B cell (primary cell): ENCODE measurements at regions not wholly inside any gene's neighbourhood (a gene's known extent, or its start where the extent isn't known, plus 50 kb on each side); places are given as distances from the start of the nearest gene placed in this dataset.

ENCODE experiments used
- ATAC-seq: fragments of 200-7000 bp; cut with Tn5 transposase; one replicate; pipeline ENCODE4 v1.10.0; 2021; ENCODE audit warnings: low read depth, mild to moderate bottlenecking, moderate number of reproducible peaks, moderate library complexity
- CTCF ChIA-PET: fragments of 350-600 bp; sonication (Branson Sonifier 250); formaldehyde crosslinking; loops from one replicate; lab custom pipeline; 2021; ENCODE audit warnings: antibody characterized with exemption, inconsistent platforms; lab: Charles Lee
- POLR2A ChIA-PET: fragments of 350-600 bp; sonication (Branson Sonifier 250); formaldehyde crosslinking; loops from one replicate; lab custom pipeline; 2021; ENCODE audit warnings: antibody characterized with exemption; lab: Charles Lee
- DNase-seq: peaks from one replicate; pipeline ENCODE4 v3.0.0; 2013
- H2AFZ ChIP-seq: 2 replicates; pipeline ENCODE4 v1.6.1; 2012; ENCODE audit warnings: mild to moderate bottlenecking, low read depth, low read length; ENCODE audit not compliant: insufficient read depth, poor library complexity, severe bottlenecking
- H3K27ac ChIP-seq, 2 donors: 1 replicate in 1 of 2; 2 replicates in 1 of 2; pipeline ENCODE4 v1.5.1; 2012 to 2013; ENCODE audit warnings: low read length in 2 of 2, mild to moderate bottlenecking in 2 of 2, moderate library complexity in 1 of 2
- H3K27me3 ChIP-seq, 4 experiments: fragments of 200-600 bp in 1 of 4; sonication (generic) in 1 of 4; replicated peaks in 1 of 4; 1 replicate in 2 of 4; 2 replicates in 2 of 4; pipeline versions ENCODE4 v1.6.1 to v1.7.0; 2013 to 2016; ENCODE audit warnings: low read length in 3 of 4, mild to moderate bottlenecking in 2 of 4, mixed read lengths in 1 of 4, moderate library complexity in 1 of 4; ENCODE audit not compliant: insufficient read depth in 4 of 4, control insufficient read depth in 3 of 4; ENCODE audit errors: control extremely low read depth in 1 of 4
- H3K36me3 ChIP-seq, 2 experiments: replicated peaks in 1 of 2; 1 replicate in 1 of 2; 2 replicates in 1 of 2; pipeline versions ENCODE4 v1.6.1 to v1.7.1; 2013; ENCODE audit warnings: low read length in 1 of 2; ENCODE audit not compliant: insufficient read depth in 2 of 2, control insufficient read depth in 1 of 2; ENCODE audit errors: control extremely low read depth in 1 of 2, extremely low read depth in 1 of 2
- H3K4me1 ChIP-seq, 2 donors: fragments of 200-600 bp in 1 of 2; sonication (generic) in 1 of 2; 1 replicate in 1 of 2; 2 replicates in 1 of 2; pipeline versions ENCODE4 v1.5.1 to v1.6.1; 2013 to 2017; ENCODE audit warnings: low read length in 2 of 2; ENCODE audit not compliant: control insufficient read depth in 2 of 2, insufficient read depth in 2 of 2
- H3K4me2 ChIP-seq: replicated peaks from 2 replicates; pipeline ENCODE3; 2012; ENCODE audit warnings: mild to moderate bottlenecking, low read depth, low read length; ENCODE audit not compliant: poor library complexity, severe bottlenecking
- H3K4me3 ChIP-seq, 5 experiments: fragments of 200-600 bp in 1 of 5; sonication (generic) in 1 of 5; 1 replicate in 3 of 5; 2 replicates in 2 of 5; pipeline versions ENCODE4 v1.5.1 to v1.7.0; 2011 to 2016; ENCODE audit warnings: low read length in 4 of 5, mild to moderate bottlenecking in 4 of 5, low read depth in 2 of 5, control low read depth in 1 of 5, moderate library complexity in 1 of 5; ENCODE audit not compliant: insufficient read depth in 1 of 5; ENCODE audit errors: control extremely low read depth in 1 of 5, extremely low read depth in 1 of 5
- H3K79me2 ChIP-seq: fragments of 200-600 bp; sonication (generic); one replicate; pipeline ENCODE4 v1.6.0; 2016; ENCODE audit warnings: low read length; ENCODE audit not compliant: control insufficient read depth, insufficient read depth
- H3K9ac ChIP-seq: fragments of 200-600 bp; sonication (generic); 2 replicates; pipeline ENCODE4 v1.6.1; 2017; ENCODE audit warnings: mild to moderate bottlenecking, low read length, moderate library complexity
- H3K9me3 ChIP-seq, 3 donors: one replicate each; pipeline versions ENCODE4 v1.6.1 to v1.7.1; 2013; ENCODE audit warnings: low read length in 2 of 3; ENCODE audit not compliant: control insufficient read depth in 2 of 3, insufficient read depth in 1 of 3; ENCODE audit errors: control extremely low read depth in 1 of 3
- H4K20me1 ChIP-seq: 2 replicates; pipeline ENCODE4 v1.6.0; 2012; ENCODE audit warnings: mild to moderate bottlenecking, low read length; ENCODE audit not compliant: insufficient read depth, control insufficient read depth, poor library complexity, severe bottlenecking
- H3K27ac Mint-ChIP-seq: one replicate; pipeline ENCODE4 v1.8.0; 2021; ENCODE audit warnings: mixed read lengths
- H3K27me3 Mint-ChIP-seq: one replicate; pipeline ENCODE4 v1.8.0; 2021; ENCODE audit warnings: mixed read lengths
- H3K4me1 Mint-ChIP-seq: one replicate; pipeline ENCODE4 v1.8.0; 2021; ENCODE audit warnings: mixed read lengths
- H3K4me3 Mint-ChIP-seq: one replicate; pipeline ENCODE4 v1.8.0; 2021; ENCODE audit warnings: mixed read lengths
- H3K9me3 Mint-ChIP-seq: one replicate; pipeline ENCODE4 v1.8.0; 2022; ENCODE audit warnings: mixed read lengths; ENCODE audit not compliant: insufficient read depth
- CTCF ChIP-seq: fragments of 200-600 bp; IDR thresholded peaks from one replicate; pipeline ENCODE4 v1.8.0; 2022; ENCODE audit warnings: antibody characterized with exemption, mild to moderate bottlenecking
- EZH2 ChIP-seq: IDR thresholded peaks from 2 replicates; pipeline ENCODE4 v1.6.1; 2012; ENCODE audit warnings: borderline replicate concordance, low read depth, mild to moderate bottlenecking, moderate library complexity, low read length; ENCODE audit not compliant: insufficient read depth, poor library complexity, severe bottlenecking
- WGBS: methylation state at CpG from one replicate; pipeline ENCODE4 v1.1.5; 2013; ENCODE audit warnings: missing lambda C conversion rate; ENCODE audit not compliant: insufficient coverage; 5-methylcytosine and 5-hydroxymethylcytosine counted together
- intact Hi-C: fragments of 100-400 bp; cut with micrococcal nuclease; formaldehyde crosslinking; loops from one replicate; pipeline ENCODE4 v1.10.0; 2022

- no peak for ATAC-seq
- no peak for TF ChIP-seq CTCF
- TF ChIP-seq EZH2 = no peak
These were observed 341.9 kb downstream of the TMEM167A start for GRCh38 chr5:82735160-82735789.

GRCh38 chr5:82734347-82734746, 342.8 kb downstream of the TMEM167A start:
- no peaks in the 10 kb centered on the region for H3K4me1 Mint-ChIP-seq
- no peak overlapping the region for H3K4me2 ChIP-seq

More at GRCh38 chr5:82735160-82735789, 341.9 kb downstream of the TMEM167A start:
- H4K20me1 ChIP-seq = no peaks in the 10 kb centered on the region
- no peaks in the 10 kb centered on the region for H3K27me3 ChIP-seq
- no peaks in the 10 kb centered on the region for H3K36me3 ChIP-seq
- H3K4me3 ChIP-seq = no peak overlapping the region
- H3K9me3 ChIP-seq = no peaks in the 10 kb centered on the region
- WGBS = 0% methylated on average over 1 of the region's 3 CpGs
- Mint-ChIP-seq H3K27ac (no peak overlapping the region), H3K27me3 (no peaks in the 10 kb centered on the region), H3K9me3 (no peaks in the 10 kb centered on the region), H3K4me3 (no peak overlapping the region), H3K4me1 (no peaks in the 10 kb centered on the region)
- intact Hi-C loops = no loop called here
- H3K4me2 ChIP-seq = no peak overlapping the region
- ChIA-PET POLR2A (no interaction called here), CTCF (no interaction called here)
- H3K79me2 ChIP-seq = no peaks in the 10 kb centered on the region
- no peak overlapping the region for H3K27ac ChIP-seq
- H3K9ac ChIP-seq = no peak overlapping the region
- DNase-seq = no peak
- H2AFZ ChIP-seq = no peak overlapping the region
- H3K4me1 ChIP-seq = no peaks in the 10 kb centered on the region

More at GRCh38 chr5:82734347-82734746, 342.8 kb downstream of the TMEM167A start:
- WGBS = 77% methylated on average over 2 of the region's 5 CpGs
- Mint-ChIP-seq H3K4me3 (no peak overlapping the region), H3K27me3 (no peaks in the 10 kb centered on the region), H3K27ac (no peak overlapping the region), H3K9me3 (no peaks in the 10 kb centered on the region)
- no peak overlapping the region for H3K9ac ChIP-seq
- ATAC-seq (no peak), DNase-seq (no peak)
- no peaks in the 10 kb centered on the region for H3K9me3 ChIP-seq
- TF ChIP-seq CTCF = no peak
- TF ChIP-seq EZH2 = no peak
- ChIA-PET POLR2A (no interaction called here), CTCF (no interaction called here)
- no peak overlapping the region for H3K27ac ChIP-seq
- H2AFZ ChIP-seq = no peak overlapping the region
- H3K4me3 ChIP-seq = no peak overlapping the region
- no peaks in the 10 kb centered on the region for H3K27me3 ChIP-seq
- H4K20me1 ChIP-seq = no peaks in the 10 kb centered on the region
- intact Hi-C loops = no loop called here
- H3K36me3 ChIP-seq = no peaks in the 10 kb centered on the region
- H3K79me2 ChIP-seq = no peaks in the 10 kb centered on the region
- no peaks in the 10 kb centered on the region for H3K4me1 ChIP-seq
